ENCODE measurements at regions not wholly inside any gene's neighbourhood (a gene's known extent, or its start where the extent isn't known, plus 50 kb on each side); places are given as distances from the start of the nearest gene placed in this dataset.

DNA sequence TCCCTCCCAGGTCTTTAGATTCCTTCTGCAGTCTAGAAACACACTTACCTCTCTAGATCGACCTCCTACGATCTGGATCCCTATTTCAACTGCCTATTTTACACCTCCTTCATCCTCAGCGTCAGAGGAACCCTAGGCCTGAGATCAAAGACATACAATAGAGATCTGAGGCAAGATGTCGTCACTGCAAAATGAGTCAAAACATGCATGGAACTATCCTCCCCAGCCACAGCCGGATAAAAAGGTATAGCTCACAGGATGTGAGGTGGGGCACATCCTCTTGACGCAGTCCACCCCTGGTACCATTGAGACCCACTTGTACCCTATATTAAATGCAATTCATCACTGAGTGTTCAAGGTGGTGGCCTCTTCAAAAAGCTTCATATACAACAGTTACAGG, 63.7 kb upstream of the DNAJC10 start:
- no peak for ATAC-seq
- H3K4me1 ChIP-seq (ENCODE audit: insufficient read depth), result no peaks in the 10 kb centered on the region
- H3F3A ChIP-seq (replicated peaks; ENCODE audit: low read depth), result no peaks in the 10 kb centered on the region
- H3K4me3 ChIP-seq, result no peak overlapping the region
- no peaks in the 10 kb centered on the region for H4K20me1 ChIP-seq (replicated peaks; ENCODE audit: insufficient read depth)
- no peak overlapping the region for H3K4me2 ChIP-seq
- H3K27ac Mint-ChIP-seq, result no peak overlapping the region
- H3K36me3 ChIP-seq (ENCODE audit: insufficient read depth), result no peaks in the 10 kb centered on the region
- no peaks in the 10 kb centered on the region for H3K9me3 Mint-ChIP-seq
- no peaks in the 10 kb centered on the region for H3K27me3 Mint-ChIP-seq (ENCODE audit: insufficient read depth, low read depth, poor library complexity)
- no peaks in the 10 kb centered on the region for H3K79me2 ChIP-seq (replicated peaks; ENCODE audit: insufficient read depth)
- no peaks in the 10 kb centered on the region for H3K27me3 ChIP-seq (ENCODE audit: insufficient read depth)
- DNase-seq (ENCODE audit: low spot score), result no peak
- H3K4me1 Mint-ChIP-seq, result peaks cover 6% of the 10 kb centered on the region
- H2AFZ ChIP-seq, result no peak overlapping the region
- TF ChIP-seq JUNB (IDR thresholded peaks at IDR 0.05; ENCODE audit: unreplicated experiment) (no peak), ZNF331 (CRISPR knock-in tag; IDR thresholded peaks at IDR 0.05; ENCODE audit: low read depth) (no peak), EZH2phosphoT487 (IDR thresholded peaks at IDR 0.05; ENCODE audit: unreplicated experiment) (no peak), ZNF114 (CRISPR knock-in tag; IDR thresholded peaks at IDR 0.05) (no peak), POLR2AphosphoS5 (IDR thresholded peaks at IDR 0.05; ENCODE audit: low read depth) (no peak), STAT1 (IDR thresholded peaks at IDR 0.05; ENCODE audit: unreplicated experiment) (no peak), CREB1 (CRISPR knock-in tag; IDR thresholded peaks at IDR 0.05; ENCODE audit: low read depth) (no peak), NANOG (IDR thresholded peaks at IDR 0.05; ENCODE audit: borderline replicate concordance) (no peak), EZH2 (IDR thresholded peaks at IDR 0.05; ENCODE audit: low read depth, unreplicated experiment) (no peak)
- TF ChIP-seq, protein P1, sequence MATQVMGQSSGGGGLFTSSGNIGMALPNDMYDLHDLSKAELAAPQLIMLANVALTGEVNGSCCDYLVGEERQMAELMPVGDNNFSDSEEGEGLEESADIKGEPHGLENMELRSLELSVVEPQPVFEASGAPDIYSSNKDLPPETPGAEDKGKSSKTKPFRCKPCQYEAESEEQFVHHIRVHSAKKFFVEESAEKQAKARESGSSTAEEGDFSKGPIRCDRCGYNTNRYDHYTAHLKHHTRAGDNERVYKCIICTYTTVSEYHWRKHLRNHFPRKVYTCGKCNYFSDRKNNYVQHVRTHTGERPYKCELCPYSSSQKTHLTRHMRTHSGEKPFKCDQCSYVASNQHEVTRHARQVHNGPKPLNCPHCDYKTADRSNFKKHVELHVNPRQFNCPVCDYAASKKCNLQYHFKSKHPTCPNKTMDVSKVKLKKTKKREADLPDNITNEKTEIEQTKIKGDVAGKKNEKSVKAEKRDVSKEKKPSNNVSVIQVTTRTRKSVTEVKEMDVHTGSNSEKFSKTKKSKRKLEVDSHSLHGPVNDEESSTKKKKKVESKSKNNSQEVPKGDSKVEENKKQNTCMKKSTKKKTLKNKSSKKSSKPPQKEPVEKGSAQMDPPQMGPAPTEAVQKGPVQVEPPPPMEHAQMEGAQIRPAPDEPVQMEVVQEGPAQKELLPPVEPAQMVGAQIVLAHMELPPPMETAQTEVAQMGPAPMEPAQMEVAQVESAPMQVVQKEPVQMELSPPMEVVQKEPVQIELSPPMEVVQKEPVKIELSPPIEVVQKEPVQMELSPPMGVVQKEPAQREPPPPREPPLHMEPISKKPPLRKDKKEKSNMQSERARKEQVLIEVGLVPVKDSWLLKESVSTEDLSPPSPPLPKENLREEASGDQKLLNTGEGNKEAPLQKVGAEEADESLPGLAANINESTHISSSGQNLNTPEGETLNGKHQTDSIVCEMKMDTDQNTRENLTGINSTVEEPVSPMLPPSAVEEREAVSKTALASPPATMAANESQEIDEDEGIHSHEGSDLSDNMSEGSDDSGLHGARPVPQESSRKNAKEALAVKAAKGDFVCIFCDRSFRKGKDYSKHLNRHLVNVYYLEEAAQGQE (IDR thresholded peaks at IDR 0.05; ENCODE audit: unreplicated experiment), result no peak
- no peaks in the 10 kb centered on the region for H3K36me3 Mint-ChIP-seq (ENCODE audit: low read depth)
- H3K27ac ChIP-seq (ENCODE audit: low read depth), result no peak overlapping the region
- H3K4me3 Mint-ChIP-seq, result no peak overlapping the region
- H3K9me2 ChIP-seq (ENCODE audit: insufficient read depth), result no peaks in the 10 kb centered on the region

DNA sequence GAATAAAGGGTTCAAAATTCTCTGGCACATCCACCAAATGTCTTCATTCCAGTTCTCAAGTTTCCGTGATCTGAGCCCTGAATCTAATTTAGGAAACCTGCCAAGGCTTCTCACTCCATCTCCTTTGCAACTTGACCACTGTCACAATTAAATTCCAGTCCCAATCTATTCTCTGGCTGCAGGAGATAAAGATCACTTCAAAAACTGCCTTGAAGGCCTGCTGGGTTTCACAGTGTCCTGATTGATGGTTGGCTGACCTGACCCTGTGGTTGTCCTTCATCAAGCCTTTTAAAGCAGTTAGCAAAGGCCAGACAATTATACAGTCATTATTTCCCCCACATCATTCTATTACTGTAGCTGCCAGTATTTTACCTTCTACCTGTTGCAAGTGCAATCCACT, 60.3 kb upstream of the DNAJC10 start:
- no peak overlapping the region for H3K4me3 ChIP-seq
- Mint-ChIP-seq H3K4me1 (no peaks in the 10 kb centered on the region), H3K27ac (no peak overlapping the region), H3K36me3 (ENCODE audit: low read depth) (no peaks in the 10 kb centered on the region), H3K4me3 (no peak overlapping the region), H3K27me3 (ENCODE audit: insufficient read depth, low read depth, poor library complexity) (no peaks in the 10 kb centered on the region), H3K9me3 (no peaks in the 10 kb centered on the region)
- no peaks in the 10 kb centered on the region for H3F3A ChIP-seq (replicated peaks; ENCODE audit: low read depth)
- H4K20me1 ChIP-seq (replicated peaks; ENCODE audit: insufficient read depth), result no peaks in the 10 kb centered on the region
- H3K79me2 ChIP-seq (replicated peaks; ENCODE audit: insufficient read depth), result no peaks in the 10 kb centered on the region
- no peak for ATAC-seq
- no peak overlapping the region for H3K27ac ChIP-seq (ENCODE audit: low read depth)
- no peaks in the 10 kb centered on the region for H3K27me3 ChIP-seq (ENCODE audit: insufficient read depth)
- no peaks in the 10 kb centered on the region for H3K9me2 ChIP-seq (ENCODE audit: insufficient read depth)
- H3K36me3 ChIP-seq (ENCODE audit: insufficient read depth), result no peaks in the 10 kb centered on the region
- H3K4me1 ChIP-seq (ENCODE audit: insufficient read depth), result no peaks in the 10 kb centered on the region
- no peak overlapping the region for H2AFZ ChIP-seq
- DNase-seq (ENCODE audit: low spot score), result no peak
- no peak overlapping the region for H3K4me2 ChIP-seq
- TF ChIP-seq, protein P2, sequence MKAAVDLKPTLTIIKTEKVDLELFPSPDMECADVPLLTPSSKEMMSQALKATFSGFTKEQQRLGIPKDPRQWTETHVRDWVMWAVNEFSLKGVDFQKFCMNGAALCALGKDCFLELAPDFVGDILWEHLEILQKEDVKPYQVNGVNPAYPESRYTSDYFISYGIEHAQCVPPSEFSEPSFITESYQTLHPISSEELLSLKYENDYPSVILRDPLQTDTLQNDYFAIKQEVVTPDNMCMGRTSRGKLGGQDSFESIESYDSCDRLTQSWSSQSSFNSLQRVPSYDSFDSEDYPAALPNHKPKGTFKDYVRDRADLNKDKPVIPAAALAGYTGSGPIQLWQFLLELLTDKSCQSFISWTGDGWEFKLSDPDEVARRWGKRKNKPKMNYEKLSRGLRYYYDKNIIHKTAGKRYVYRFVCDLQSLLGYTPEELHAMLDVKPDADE (IDR thresholded peaks at IDR 0.05), result no peak
- TF ChIP-seq POLR2AphosphoS5 (IDR thresholded peaks at IDR 0.05; ENCODE audit: low read depth) (no peak), JUNB (IDR thresholded peaks at IDR 0.05; ENCODE audit: unreplicated experiment) (no peak)
- TF ChIP-seq, protein P3, sequence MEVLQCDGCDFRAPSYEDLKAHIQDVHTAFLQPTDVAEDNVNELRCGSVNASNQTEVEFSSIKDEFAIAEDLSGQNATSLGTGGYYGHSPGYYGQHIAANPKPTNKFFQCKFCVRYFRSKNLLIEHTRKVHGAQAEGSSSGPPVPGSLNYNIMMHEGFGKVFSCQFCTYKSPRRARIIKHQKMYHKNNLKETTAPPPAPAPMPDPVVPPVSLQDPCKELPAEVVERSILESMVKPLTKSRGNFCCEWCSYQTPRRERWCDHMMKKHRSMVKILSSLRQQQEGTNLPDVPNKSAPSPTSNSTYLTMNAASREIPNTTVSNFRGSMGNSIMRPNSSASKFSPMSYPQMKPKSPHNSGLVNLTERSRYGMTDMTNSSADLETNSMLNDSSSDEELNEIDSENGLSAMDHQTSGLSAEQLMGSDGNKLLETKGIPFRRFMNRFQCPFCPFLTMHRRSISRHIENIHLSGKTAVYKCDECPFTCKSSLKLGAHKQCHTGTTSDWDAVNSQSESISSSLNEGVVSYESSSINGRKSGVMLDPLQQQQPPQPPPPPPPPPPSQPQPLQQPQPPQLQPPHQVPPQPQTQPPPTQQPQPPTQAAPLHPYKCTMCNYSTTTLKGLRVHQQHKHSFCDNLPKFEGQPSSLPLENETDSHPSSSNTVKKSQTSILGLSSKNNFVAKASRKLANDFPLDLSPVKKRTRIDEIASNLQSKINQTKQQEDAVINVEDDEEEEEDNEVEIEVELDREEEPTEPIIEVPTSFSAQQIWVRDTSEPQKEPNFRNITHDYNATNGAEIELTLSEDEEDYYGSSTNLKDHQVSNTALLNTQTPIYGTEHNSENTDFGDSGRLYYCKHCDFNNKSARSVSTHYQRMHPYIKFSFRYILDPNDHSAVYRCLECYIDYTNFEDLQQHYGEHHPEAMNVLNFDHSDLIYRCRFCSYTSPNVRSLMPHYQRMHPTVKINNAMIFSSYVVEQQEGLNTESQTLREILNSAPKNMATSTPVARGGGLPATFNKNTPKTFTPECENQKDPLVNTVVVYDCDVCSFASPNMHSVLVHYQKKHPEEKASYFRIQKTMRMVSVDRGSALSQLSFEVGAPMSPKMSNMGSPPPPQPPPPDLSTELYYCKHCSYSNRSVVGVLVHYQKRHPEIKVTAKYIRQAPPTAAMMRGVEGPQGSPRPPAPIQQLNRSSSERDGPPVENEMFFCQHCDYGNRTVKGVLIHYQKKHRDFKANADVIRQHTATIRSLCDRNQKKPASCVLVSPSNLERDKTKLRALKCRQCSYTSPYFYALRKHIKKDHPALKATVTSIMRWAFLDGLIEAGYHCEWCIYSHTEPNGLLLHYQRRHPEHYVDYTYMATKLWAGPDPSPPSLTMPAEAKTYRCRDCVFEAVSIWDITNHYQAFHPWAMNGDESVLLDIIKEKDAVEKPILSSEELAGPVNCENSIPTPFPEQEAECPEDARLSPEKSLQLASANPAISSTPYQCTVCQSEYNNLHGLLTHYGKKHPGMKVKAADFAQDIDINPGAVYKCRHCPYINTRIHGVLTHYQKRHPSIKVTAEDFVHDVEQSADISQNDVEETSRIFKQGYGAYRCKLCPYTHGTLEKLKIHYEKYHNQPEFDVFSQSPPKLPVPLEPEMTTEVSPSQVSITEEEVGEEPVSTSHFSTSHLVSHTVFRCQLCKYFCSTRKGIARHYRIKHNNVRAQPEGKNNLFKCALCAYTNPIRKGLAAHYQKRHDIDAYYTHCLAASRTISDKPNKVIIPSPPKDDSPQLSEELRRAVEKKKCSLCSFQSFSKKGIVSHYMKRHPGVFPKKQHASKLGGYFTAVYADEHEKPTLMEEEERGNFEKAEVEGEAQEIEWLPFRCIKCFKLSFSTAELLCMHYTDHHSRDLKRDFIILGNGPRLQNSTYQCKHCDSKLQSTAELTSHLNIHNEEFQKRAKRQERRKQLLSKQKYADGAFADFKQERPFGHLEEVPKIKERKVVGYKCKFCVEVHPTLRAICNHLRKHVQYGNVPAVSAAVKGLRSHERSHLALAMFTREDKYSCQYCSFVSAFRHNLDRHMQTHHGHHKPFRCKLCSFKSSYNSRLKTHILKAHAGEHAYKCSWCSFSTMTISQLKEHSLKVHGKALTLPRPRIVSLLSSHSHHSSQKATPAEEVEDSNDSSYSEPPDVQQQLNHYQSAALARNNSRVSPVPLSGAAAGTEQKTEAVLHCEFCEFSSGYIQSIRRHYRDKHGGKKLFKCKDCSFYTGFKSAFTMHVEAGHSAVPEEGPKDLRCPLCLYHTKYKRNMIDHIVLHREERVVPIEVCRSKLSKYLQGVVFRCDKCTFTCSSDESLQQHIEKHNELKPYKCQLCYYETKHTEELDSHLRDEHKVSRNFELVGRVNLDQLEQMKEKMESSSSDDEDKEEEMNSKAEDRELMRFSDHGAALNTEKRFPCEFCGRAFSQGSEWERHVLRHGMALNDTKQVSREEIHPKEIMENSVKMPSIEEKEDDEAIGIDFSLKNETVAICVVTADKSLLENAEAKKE (CRISPR knock-in tag; IDR thresholded peaks at IDR 0.05), result no peak
